Activated naive CD4-positive, alpha-beta T cell treated with anti-CD3 and anti-CD28 coated beads for 36 hours (primary cell): ENCODE measurements at regions not wholly inside any gene's neighbourhood (a gene's known extent, or its start where the extent isn't known, plus 50 kb on each side); places are given as distances from the start of the nearest gene placed in this dataset. TPM values are rescaled to one million over a fixed set of nuclear protein-coding genes. Genes with fewer than 3 reads are reported as not detected.

Source experiments
- CTCF ChIA-PET: fragments of 350-600 bp; sonication (Branson Sonifier 250); formaldehyde crosslinking; loops from one replicate; lab custom pipeline; 2021; ENCODE audit warnings: antibody characterized with exemption; lab: Charles Lee
- DNase-seq: peaks from one replicate; pipeline ENCODE4 v3.0.0-alpha.2; 2020
- H3K27ac Mint-ChIP-seq: one replicate; pipeline ENCODE4 v1.8.0; 2021; ENCODE audit warnings: mild to moderate bottlenecking, mixed read lengths
- H3K27me3 Mint-ChIP-seq: one replicate; pipeline ENCODE4 v1.8.0; 2021; ENCODE audit warnings: low read depth, mixed read lengths
- H3K36me3 Mint-ChIP-seq: one replicate; pipeline ENCODE4 v1.8.0; 2021; ENCODE audit warnings: low read depth, mixed read lengths
- H3K4me1 Mint-ChIP-seq: one replicate; pipeline ENCODE4 v1.8.0; 2021; ENCODE audit warnings: low read depth, mixed read lengths
- H3K4me3 Mint-ChIP-seq: one replicate; pipeline ENCODE4 v1.8.0; 2021; ENCODE audit warnings: mild to moderate bottlenecking, moderate library complexity, mixed read lengths
- H3K9me3 Mint-ChIP-seq: one replicate; pipeline ENCODE4 v1.8.0; 2021; ENCODE audit warnings: mixed read lengths
- intact Hi-C: fragments of 100-400 bp; cut with micrococcal nuclease; formaldehyde crosslinking; loops from one replicate; pipeline ENCODE4 v1.15.1; 2023
- microRNA-seq: library from miRNA; unstranded; fragments of <30 nt; microRNA quantifications from one replicate; pipeline ENCODE4 v1.2.0, GENCODE V29; 2022; ENCODE audit warnings: borderline microRNAs expressed, borderline replicate concordance

DNA sequence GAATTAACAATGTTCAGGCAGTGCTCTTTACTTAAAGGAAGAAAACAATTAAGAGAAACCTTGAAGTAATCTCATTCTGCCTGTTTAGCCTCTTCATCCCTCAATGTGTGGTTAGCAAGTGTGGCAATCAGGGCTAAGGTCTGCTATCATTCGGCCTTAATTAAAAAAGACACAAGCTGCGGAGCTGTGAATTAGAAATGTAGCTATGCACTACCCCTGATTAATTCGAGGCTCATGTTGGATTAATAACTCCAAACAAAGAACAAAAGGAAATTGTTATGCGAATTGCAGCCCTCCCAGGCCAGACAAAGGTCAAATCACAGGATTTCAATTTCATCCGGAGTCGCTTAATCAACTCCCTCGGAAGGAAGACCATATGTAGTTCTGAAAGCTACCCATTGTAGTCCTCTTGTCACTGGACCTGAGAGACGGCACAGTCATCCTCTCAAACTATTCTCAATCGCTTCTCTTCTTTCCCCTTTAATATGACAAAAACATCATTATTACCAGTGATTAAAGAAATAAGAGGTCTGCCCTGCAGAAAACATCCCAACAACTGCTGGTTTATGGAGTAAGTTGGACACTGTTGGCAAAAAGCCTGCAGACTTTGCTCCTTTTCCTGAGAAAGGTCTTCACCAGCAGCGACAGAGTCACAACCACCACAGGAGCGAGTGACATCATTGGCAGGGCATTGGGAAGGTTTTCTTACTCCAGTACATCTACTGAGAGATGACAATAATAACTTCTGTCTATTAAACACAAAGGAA lies 71.1 kb upstream of the SOX5 start:
- H3K9me3 Mint-ChIP-seq = peaks cover 3% of the 10 kb centered on the region
- CTCF ChIA-PET = no interaction called here
- H3K27me3 Mint-ChIP-seq = no peaks in the 10 kb centered on the region
- no peaks in the 10 kb centered on the region for H3K4me1 Mint-ChIP-seq
- no peak for DNase-seq
- H3K27ac Mint-ChIP-seq = no peak overlapping the region
- no peak overlapping the region for H3K4me3 Mint-ChIP-seq
- H3K36me3 Mint-ChIP-seq = no peaks in the 10 kb centered on the region
- intact Hi-C loops = no loop called here

DNA sequence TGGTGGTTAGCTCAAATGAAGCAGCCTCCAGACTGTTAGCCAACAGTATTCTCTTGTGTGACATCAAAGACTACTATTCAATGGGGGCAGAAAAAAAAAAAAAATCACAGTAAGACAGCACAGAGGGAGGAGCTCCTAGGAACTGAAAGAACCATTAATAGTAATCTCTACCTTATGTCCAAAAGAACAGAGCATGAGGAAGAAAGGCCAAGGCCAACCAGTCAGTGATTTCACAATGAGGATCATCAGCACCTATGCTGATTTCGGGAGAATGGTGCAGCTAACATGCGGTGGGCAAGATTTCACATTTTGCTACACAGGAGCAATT lies 66.3 kb upstream of the SOX5 start:
- Mint-ChIP-seq H3K27ac (no peak overlapping the region), H3K27me3 (no peaks in the 10 kb centered on the region), H3K36me3 (no peaks in the 10 kb centered on the region), H3K9me3 (peaks cover 6% of the 10 kb centered on the region), H3K4me1 (no peaks in the 10 kb centered on the region), H3K4me3 (no peak overlapping the region)
- CTCF ChIA-PET = interaction anchor here (0.6 kb wide), 1 partner anchor 39 kb away, joined by 3 read pairs; no protein-coding TSS in a partner anchor
- intact Hi-C loops = no loop called here
- DNase-seq = no peak

DNA sequence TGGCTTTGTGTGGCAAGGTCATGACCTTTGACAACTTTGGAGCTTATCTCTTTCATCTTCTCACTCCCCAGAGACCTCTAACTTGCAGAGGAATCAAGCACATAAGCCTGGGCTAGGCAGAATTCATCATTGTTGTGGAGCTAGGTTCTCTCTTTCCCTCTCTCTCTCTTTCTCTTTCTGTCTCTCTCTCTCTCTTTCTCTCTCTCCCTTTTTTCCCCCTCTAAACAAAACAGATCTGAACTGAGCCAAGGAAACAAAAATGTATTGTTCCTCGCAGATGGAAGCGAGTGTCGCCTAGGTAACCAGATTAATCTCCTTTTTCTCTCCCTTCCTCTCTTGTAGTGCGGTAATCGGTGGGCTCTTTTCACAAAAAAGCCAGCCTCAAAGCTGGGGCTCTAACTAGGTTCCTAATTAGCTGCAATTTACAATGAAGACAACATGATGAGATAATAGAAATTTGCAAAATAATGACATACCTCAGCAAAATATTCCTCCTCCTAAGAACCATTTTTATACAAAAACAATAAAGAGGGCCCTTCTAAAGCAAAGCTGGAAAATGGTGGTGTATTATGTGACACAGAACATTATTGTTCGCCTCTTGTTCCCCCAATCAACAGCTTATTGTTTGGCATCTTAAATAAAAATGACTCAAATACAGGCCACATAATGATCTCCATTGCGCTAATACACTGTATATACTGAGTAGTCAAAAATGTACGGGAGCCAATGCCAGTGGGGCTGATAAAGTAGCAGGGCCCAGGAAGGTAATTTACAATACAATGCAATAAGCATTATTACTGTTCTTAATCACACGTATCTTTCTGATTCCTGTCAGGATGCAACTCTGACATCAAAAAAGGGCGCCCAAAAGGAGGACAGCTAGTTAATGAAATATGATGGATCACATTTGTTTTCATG lies 65.7 kb upstream of the SOX5 start:
- H3K4me3 Mint-ChIP-seq = no peak overlapping the region
- peaks cover 4% of the 10 kb centered on the region for H3K9me3 Mint-ChIP-seq
- CTCF ChIA-PET = interaction anchor here (0.8 kb wide), 1 partner anchor 10 kb away, joined by 3 read pairs; no protein-coding TSS in a partner anchor
- no peaks in the 10 kb centered on the region for H3K4me1 Mint-ChIP-seq
- intact Hi-C loops = no loop called here
- no peak for DNase-seq
- H3K27me3 Mint-ChIP-seq = no peaks in the 10 kb centered on the region
- no peaks in the 10 kb centered on the region for H3K36me3 Mint-ChIP-seq
- H3K27ac Mint-ChIP-seq = no peak overlapping the region

DNA sequence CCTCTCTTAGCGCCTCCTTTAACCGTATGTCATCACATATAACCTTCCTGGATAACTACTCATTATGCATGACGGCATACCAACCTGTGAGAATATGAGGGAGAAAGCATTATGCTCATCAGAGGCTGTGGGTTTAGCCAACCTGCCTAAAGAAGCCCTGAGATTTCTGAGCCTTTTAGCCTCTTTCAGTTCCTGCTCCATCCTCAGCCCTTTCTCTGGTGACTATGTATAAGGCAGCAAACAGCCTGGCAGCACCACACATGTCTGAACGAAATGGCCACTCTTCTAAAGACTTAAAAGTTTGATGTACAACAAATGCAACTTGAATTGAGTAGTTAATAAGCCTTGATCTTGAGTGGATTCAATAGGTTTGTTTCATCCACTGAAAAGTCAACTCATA lies 64.8 kb upstream of the SOX5 start:
- no peak for DNase-seq
- Mint-ChIP-seq H3K4me3 (no peak overlapping the region), H3K36me3 (no peaks in the 10 kb centered on the region), H3K27ac (no peak overlapping the region), H3K27me3 (no peaks in the 10 kb centered on the region), H3K9me3 (peaks cover 3% of the 10 kb centered on the region), H3K4me1 (no peaks in the 10 kb centered on the region)
- intact Hi-C loops = no loop called here
- CTCF ChIA-PET = no interaction called here

DNA sequence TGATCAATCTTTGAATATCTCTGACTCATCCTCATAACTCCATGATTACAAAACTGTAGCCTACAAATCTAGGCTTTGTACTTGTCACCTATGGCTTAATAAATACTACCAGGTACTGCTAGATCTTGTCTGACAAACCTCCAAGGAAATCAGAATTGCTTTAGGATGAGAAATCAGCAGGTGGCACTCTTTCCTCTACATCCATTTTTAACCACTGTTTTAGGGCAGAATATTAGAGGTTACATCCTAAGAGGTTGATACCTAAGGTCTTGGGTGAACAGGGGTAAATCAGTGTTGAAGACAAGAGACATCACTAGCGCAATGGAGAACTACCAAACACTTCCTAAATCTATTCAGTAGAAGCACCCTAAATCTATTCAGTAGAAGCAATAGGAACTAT lies 63.1 kb upstream of the SOX5 start:
- Mint-ChIP-seq H3K27ac (no peak overlapping the region), H3K4me1 (no peaks in the 10 kb centered on the region), H3K9me3 (peaks cover 3% of the 10 kb centered on the region), H3K27me3 (no peaks in the 10 kb centered on the region), H3K36me3 (no peaks in the 10 kb centered on the region), H3K4me3 (no peak overlapping the region)
- no peak for DNase-seq
- intact Hi-C loops = loop anchor here (2.0 kb wide), 1 partner anchor 766 kb away; no protein-coding TSS in a partner anchor
- CTCF ChIA-PET = no interaction called here

DNA sequence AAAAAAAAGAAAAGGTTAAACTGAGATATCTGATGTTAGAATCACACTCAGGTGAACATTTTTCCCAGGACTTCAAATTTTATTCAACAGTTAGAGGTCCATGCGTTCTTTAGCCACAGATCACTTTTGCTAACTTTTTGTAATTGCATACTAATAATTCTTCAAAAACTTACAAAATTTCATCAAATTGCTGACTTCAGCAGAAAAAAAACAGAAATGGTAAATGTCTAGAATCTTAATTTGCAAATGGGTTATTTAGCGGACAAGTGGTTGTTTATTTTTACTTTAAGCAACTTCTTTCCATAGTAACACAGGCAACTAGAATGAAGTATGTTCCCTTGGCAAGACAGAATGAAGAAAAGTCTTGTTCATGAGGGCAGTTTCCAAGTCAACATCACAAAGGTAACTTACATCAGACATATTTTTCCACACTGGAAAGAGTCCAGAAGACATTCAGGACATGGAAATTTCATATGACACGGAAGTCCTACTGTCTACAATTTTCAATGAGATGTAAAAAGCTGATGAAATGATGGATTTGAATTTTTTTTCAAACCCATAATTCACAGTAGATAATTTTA lies 62.5 kb upstream of the SOX5 start:
- no peaks in the 10 kb centered on the region for H3K36me3 Mint-ChIP-seq
- H3K4me1 Mint-ChIP-seq = no peaks in the 10 kb centered on the region
- no peak for DNase-seq
- intact Hi-C loops = loop anchor here (2.0 kb wide), 1 partner anchor 767 kb away; no protein-coding TSS in a partner anchor
- H3K27ac Mint-ChIP-seq = no peak overlapping the region
- peaks cover 3% of the 10 kb centered on the region for H3K9me3 Mint-ChIP-seq
- no peaks in the 10 kb centered on the region for H3K27me3 Mint-ChIP-seq
- CTCF ChIA-PET = no interaction called here
- no peak overlapping the region for H3K4me3 Mint-ChIP-seq

DNA sequence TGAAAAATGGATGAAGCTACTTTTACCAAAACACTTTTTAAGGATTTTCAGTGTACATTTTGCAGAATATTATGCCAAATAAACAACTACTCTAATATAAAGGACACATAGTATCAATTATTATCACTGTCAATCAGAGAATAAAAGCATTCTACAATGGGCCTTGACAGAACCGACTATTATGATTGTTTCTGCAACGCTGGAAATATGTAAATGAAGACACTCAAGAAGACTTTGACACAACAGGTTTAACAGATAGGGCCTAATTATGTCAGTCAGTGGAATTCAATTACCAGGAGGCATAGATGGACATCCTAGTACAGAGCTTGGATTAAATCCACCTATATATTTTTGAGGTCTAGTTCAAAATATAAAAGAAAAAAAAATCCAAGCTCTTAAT lies 58.7 kb upstream of the SOX5 start:
- Mint-ChIP-seq H3K36me3 (no peaks in the 10 kb centered on the region), H3K9me3 (no peaks in the 10 kb centered on the region), H3K4me3 (no peak overlapping the region), H3K4me1 (no peaks in the 10 kb centered on the region), H3K27ac (no peak overlapping the region), H3K27me3 (no peaks in the 10 kb centered on the region)
- intact Hi-C loops = no loop called here
- CTCF ChIA-PET = interaction anchor here (0.7 to 1.7 kb wide), 2 partner anchors 10 to 1196 kb away, joined by 3 to 5 read pairs; no protein-coding TSS in a partner anchor
- no peak for DNase-seq

Small RNA genes in the stretch of these regions (microRNA-seq; reads per million reads assigned to microRNA genes)
- not detected for gene MIR920
